ENCODE measurements at regions not wholly inside any gene's neighbourhood (a gene's known extent, or its start where the extent isn't known, plus 50 kb on each side); places are given as distances from the start of the nearest gene placed in this dataset.

DNA sequence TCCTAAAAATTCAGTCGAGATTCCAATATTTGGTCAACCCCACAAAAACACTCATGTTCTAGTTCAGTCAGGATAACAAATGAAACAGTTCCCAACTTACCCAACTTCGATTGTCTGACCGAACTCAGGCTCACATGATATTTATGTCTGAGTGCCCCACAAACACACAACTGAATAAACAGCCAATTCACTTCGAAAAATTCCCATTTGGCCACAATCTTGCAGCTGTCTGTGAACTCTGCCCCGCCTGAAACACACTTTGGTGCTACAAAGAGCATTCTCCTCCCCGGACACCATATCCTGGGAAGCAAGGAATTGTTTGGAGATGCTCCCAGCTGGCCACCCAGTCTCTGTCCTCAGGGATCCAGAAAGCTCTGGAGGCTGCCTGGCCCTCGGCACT is 52.9 kb upstream of the SIM2 start:
- TF ChIP-seq CTCF (IDR thresholded peaks at IDR 0.05) (no peak), POLR2A (IDR thresholded peaks at IDR 0.05) (no peak)

All from body of pancreas (tissue), 4 donors.